H7 (cell line): ENCODE measurements at regions not wholly inside any gene's neighbourhood (a gene's known extent, or its start where the extent isn't known, plus 50 kb on each side); places are given as distances from the start of the nearest gene placed in this dataset.
A peak's percentile ranks its signal among the peaks of the same experiment; 100 is the strongest.

ENCODE experiments used
- DNase-seq: peaks from one replicate; pipeline ENCODE4 v3.0.0; 2012
- H3K27me3 ChIP-seq: 2 replicates; pipeline ENCODE4 v1.6.0; 2011; ENCODE audit warnings: mild to moderate bottlenecking, low read length; ENCODE audit not compliant: control insufficient read depth, insufficient read depth
- H3K36me3 ChIP-seq: replicated peaks from 2 replicates; pipeline ENCODE4 v1.5.1; 2011; ENCODE audit warnings: low read length; ENCODE audit not compliant: control insufficient read depth, insufficient read depth
- H3K4me3 ChIP-seq: 2 replicates; pipeline ENCODE4 v1.5.1; 2011; ENCODE audit warnings: low read depth, mild to moderate bottlenecking, control low read depth, low read length, moderate library complexity; ENCODE audit not compliant: insufficient read depth

DNA sequence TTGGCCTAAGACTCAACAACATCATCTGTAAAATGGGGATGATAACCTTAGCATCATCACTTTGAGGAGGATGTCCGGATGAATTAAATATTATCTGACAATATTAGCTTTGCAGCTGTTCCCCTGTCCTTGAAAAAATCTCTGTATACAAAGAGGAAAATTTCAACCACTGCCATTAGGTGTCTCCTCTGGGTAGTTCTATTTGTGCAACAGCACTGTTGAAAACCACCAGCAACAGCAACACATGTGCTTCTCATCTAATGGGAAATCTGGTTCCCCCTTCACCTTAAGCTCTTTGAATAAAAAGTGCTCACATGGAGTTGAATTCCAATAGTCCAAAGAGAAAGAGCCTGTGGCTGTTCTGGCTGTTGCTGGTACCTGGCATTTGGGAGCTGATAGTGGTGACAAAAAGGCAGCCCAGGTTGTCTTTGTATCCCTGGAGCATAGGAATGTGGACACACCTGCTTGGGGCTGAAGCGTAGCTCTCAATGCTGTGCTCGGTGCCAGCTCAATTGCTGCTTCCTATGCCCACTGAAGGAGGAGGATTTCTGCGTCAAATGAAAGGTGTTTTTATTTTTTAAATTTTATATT lies 322.1 kb upstream of the MSX2 start:
- Histone ChIP-seq H3K36me3 (no peaks in the 10 kb centered on the region), H3K4me3 (no peak overlapping the region), H3K27me3 (no peaks in the 10 kb centered on the region)
- no peak for DNase-seq

- no peaks in the 10 kb centered on the region for H3K27me3 ChIP-seq
- no peaks in the 10 kb centered on the region for H3K36me3 ChIP-seq
- DNase-seq = no peak
- H3K4me3 ChIP-seq = no peak overlapping the region
Observed at GRCh38 chr5:174404848-174405247, 319.5 kb upstream of the MSX2 start.

GRCh38 chr5:174409070-174409469 lies 315.3 kb upstream of the MSX2 start:
- no peaks in the 10 kb centered on the region for H3K27me3 ChIP-seq

DNA sequence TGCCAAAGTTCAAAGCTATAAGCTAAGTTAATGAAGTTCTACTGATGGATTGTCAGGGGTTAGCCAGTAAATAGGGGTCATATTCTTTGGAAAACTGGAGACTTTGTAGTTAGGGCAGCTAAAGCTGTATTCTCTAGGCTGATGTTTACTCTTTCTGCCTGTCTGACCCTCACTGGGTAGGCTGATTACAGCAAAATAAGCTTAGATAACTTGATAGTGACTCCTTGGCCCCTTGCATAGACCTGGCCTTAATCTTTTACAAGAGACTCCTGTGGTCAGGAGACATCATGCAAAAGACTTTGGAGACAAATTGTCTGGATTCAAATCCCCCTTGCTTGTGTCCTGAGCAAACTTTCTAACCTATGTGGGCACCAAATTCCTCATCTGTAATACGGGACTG lies 314.4 kb upstream of the MSX2 start:
- H3K27me3 ChIP-seq = no peaks in the 10 kb centered on the region
- no peak for DNase-seq
- no peak overlapping the region for H3K4me3 ChIP-seq
- H3K36me3 ChIP-seq = no peaks in the 10 kb centered on the region

More at GRCh38 chr5:174409070-174409469, 315.3 kb upstream of the MSX2 start:
- no peak overlapping the region for H3K4me3 ChIP-seq
- DNase-seq = no peak
- no peaks in the 10 kb centered on the region for H3K36me3 ChIP-seq

DNA sequence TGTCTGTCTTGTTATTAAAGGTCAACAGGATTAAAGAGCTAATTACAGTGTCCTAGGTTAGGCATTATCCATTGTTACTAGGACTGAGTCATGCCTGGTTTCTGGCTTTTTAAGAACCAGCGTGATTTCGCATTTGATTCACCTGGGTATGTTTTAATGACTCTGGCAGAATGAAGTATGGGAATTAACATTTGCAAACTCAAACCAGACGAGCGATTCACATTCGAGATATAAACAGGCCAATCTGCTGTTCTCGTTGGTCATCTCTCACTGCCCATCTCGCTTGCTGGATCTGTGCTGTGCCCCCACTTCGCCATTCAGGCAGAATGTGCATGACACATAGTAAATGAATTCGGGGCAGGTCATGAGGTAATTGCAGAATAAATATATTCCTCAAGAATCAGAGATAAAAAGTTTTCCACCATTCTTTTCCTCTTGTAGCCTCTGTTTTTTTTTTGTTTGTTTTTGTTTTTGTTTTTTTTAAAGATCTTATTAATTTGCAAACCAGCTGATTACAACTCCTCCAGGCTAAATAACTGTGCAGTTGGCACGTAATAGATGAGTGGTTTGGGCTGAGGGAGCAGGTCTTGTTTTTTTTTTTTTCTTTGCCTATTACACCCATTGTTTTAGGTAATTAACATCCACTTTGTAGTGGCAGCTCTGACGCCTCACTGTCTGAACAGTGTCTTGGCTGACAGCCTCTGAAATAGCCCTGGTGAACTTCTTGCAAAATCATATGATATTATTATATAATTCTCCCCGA lies 313.5 kb upstream of the MSX2 start:
- no peaks in the 10 kb centered on the region for H3K36me3 ChIP-seq
- no peak for DNase-seq
- no peaks in the 10 kb centered on the region for H3K27me3 ChIP-seq
- no peak overlapping the region for H3K4me3 ChIP-seq

DNA sequence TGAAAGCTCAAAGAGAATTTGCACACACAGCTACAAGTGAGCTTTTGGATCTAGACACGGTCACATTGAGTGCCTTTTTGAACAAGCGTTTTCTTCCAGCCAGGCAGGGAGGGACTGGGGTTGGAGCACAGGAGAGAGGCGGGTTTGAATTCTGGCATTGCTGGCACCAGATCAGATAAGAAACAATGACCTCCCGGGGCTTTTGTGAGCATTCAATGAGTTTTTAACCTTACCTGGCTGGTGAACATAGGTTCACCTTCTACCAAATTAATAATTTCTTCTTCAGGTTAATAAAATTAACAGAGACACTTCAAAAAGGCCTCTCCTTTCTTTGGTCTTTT lies 312.9 kb upstream of the MSX2 start:
- no peaks in the 10 kb centered on the region for H3K27me3 ChIP-seq
- no peak for DNase-seq
- no peaks in the 10 kb centered on the region for H3K36me3 ChIP-seq
- no peak overlapping the region for H3K4me3 ChIP-seq

- H3K4me3 ChIP-seq = no peak overlapping the region
- no peak for DNase-seq
- no peaks in the 10 kb centered on the region for H3K36me3 ChIP-seq
- H3K27me3 ChIP-seq = no peaks in the 10 kb centered on the region
Observed at GRCh38 chr5:174412374-174412773, 312.0 kb upstream of the MSX2 start.

DNA sequence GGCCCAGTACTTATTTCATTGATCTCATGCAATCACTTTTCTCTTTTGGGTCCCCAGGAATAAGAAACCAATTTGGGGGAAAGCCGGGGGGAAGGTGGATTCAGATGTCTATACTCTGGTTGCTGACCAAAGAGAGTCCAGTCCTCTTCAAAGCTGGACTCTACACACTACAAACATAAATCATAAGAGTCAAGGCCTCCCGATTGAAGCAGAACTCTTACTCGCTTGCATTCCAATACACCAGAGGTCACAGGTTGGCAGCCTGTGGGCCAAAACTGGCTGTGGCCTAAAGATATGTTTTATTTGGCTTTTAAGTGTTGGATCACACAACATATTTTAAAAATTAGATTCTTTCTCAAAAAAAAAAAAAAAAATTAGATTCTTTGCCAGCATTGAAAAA lies 311.4 kb upstream of the MSX2 start:
- DNase-seq = no peak
- no peaks in the 10 kb centered on the region for H3K27me3 ChIP-seq
- H3K4me3 ChIP-seq = no peak overlapping the region
- H3K36me3 ChIP-seq = no peaks in the 10 kb centered on the region

DNA sequence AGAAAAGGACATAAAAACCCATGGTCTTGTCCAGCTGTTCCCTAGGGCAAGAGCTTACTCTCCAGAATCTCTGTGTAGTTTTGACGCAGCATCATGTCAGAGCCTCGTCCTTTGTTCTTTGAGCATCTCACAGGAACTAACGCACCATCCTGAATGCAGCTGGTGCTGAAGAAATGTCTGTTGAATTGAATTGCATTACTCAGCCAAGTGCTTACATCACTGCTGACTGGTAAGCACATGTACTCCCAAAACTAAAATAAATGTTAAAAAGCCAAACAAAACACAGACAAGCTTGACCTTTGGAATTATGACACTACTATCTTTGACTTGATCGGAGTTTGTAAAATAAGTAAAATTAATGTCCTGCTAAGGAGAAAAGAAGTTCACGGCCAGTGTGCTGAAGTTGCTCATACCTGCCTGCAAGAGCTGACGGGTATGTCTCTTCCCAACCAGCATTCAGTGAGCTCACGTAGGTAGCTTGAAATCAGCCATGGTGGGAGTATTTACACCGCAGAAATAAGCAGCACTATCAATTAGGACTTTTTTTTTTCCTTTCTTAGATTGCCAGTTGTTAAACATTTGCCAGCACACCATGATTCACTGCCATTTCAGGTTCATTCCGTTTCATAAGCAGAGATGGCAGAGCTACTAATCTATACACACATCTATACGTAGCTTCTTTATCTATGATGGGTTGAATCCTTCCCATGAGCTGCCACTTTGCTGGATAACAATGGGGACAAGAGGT lies 310.6 kb upstream of the MSX2 start:
- DNase-seq = no peak
- H3K4me3 ChIP-seq = no peak overlapping the region
- 0 out of 2 replicates have a peak, but pooled peaks cover 2% of the 10 kb centered on the region for H3K27me3 ChIP-seq
- H3K36me3 ChIP-seq = no peaks in the 10 kb centered on the region

- DNase-seq = no peak
Observed at GRCh38 chr5:174414315-174414710, 310.1 kb upstream of the MSX2 start.

DNA sequence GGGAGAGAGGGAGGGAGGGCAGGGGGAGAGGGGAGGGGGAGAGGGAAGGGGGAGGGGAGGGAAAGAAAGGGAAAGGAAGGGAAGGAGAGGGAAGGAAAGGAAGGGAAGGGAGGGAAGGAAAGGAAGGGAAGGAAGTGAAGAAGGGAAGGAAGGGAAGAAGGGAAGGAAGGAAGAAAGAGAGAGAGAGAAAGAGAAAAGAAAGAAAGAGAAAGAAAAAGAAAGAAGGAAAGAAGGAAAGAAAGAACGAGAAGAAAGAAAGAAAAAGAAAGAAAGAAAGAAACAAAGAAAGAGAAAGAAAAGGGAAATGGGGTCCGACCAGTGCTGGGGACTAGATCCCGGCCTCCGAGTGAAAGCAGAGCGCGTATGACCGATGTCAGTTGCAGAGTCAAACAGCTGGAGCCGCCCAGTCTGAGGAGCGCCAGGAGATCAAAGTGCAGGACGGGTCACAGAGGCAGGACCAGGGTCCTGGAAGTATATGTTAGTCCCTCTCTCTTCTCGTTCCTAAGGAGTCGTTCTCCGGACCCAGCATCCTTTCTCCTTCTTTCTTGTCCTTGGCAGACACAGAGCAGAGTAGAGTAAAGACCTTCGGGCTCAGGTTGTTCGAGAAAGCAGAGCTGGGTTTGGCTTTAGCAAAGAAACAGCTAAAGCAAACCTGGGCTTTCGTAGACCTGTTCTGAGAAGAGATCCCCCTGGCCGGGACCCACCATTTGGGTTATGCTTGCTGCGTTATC lies 305.4 kb upstream of the MSX2 start:
- Histone ChIP-seq H3K27me3 (0 out of 2 replicates have a peak, but pooled peaks cover 2% of the 10 kb centered on the region), H3K36me3 (no peaks in the 10 kb centered on the region), H3K4me3 (peak overlapping the region; percentile 21; the same call in 1 of the 2 replicates)
- DNase-seq = peak; percentile 42

More at GRCh38 chr5:174414315-174414710, 310.1 kb upstream of the MSX2 start:
- Histone ChIP-seq H3K4me3 (no peak overlapping the region), H3K27me3 (0 out of 2 replicates have a peak, but pooled peaks cover 2% of the 10 kb centered on the region), H3K36me3 (no peaks in the 10 kb centered on the region)

- H3K36me3 ChIP-seq = no peaks in the 10 kb centered on the region
- H3K27me3 ChIP-seq = 0 out of 2 replicates have a peak, but pooled peaks cover 2% of the 10 kb centered on the region
- DNase-seq = peak; percentile 74
- peak overlapping the region; percentile 21; the same call in 1 of the 2 replicates for H3K4me3 ChIP-seq
Observed at GRCh38 chr5:174419540-174420132, 304.7 kb upstream of the MSX2 start.

DNA sequence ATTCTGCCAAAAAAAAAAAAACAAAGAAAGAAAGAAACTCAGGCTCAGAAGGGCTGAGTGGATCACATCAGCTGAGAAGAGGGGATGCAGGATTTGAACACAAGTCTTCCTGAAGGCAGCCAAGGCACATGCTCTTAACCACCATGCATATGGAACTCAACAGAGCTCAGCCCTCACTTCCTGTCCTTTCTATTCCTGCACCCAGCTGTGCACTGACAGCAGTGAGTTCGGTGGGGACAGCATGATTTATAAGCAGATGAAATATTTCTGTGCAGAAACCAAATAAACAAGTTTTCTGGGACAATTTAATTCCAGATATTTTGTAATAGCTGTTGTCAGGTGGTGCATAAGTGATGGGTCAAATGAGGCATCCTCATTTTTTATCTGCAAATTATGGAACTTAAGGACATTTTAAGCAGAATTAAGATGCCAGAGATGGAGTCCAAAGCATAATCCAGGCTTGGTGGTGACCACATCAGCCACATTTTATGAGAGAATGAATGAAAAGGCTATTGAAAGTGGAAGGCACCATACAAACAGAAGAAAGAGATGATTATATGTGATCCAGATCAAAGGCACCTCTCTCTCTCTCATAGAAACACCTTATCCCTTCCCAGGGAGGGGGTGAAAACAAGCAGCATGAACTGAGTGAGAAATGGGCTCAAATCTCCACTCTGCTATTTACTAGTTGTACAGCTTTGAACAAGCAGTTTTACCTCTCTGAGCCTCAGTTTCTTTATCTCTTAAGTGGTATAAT lies 303.6 kb upstream of the MSX2 start:
- Histone ChIP-seq H3K27me3 (0 out of 2 replicates have a peak, but pooled peaks cover 2% of the 10 kb centered on the region), H3K36me3 (no peaks in the 10 kb centered on the region), H3K4me3 (no peak overlapping the region)
- DNase-seq = no peak
